ENCODE measurements at regions not wholly inside any gene's neighbourhood (a gene's known extent, or its start where the extent isn't known, plus 50 kb on each side); places are given as distances from the start of the nearest gene placed in this dataset.

- TF ChIP-seq, protein P1, sequence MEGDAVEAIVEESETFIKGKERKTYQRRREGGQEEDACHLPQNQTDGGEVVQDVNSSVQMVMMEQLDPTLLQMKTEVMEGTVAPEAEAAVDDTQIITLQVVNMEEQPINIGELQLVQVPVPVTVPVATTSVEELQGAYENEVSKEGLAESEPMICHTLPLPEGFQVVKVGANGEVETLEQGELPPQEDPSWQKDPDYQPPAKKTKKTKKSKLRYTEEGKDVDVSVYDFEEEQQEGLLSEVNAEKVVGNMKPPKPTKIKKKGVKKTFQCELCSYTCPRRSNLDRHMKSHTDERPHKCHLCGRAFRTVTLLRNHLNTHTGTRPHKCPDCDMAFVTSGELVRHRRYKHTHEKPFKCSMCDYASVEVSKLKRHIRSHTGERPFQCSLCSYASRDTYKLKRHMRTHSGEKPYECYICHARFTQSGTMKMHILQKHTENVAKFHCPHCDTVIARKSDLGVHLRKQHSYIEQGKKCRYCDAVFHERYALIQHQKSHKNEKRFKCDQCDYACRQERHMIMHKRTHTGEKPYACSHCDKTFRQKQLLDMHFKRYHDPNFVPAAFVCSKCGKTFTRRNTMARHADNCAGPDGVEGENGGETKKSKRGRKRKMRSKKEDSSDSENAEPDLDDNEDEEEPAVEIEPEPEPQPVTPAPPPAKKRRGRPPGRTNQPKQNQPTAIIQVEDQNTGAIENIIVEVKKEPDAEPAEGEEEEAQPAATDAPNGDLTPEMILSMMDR (IDR thresholded peaks at IDR 0.05), result no peak
- no peak for TF ChIP-seq POLR2AphosphoS5 (IDR thresholded peaks at IDR 0.05; ENCODE audit: insufficient read depth in 1 of 2, low read depth in 1 of 2)
These were observed 399.0 kb upstream of the MEF2C start for GRCh38 chr5:89281766-89282553.
